H1 (cell line): ENCODE measurements at regions not wholly inside any gene's neighbourhood (a gene's known extent, or its start where the extent isn't known, plus 50 kb on each side); places are given as distances from the start of the nearest gene placed in this dataset.

ENCODE experiments used
- CTCF ChIA-PET: fragments of 300-600 bp; sonication (Branson Sonifier 250); formaldehyde crosslinking; loops from one replicate; lab custom pipeline; 2021; ENCODE audit not compliant: partially characterized antibody; lab: Charles Lee
- POLR2A ChIA-PET: fragments of 300-600 bp; sonication (Branson Sonifier 250); formaldehyde crosslinking; loops from one replicate; lab custom pipeline; 2021; ENCODE audit warnings: inconsistent platforms; ENCODE audit not compliant: partially characterized antibody; lab: Charles Lee
- DNase-seq, 2 experiments: peaks; one replicate each; pipeline versions ENCODE4 v3.0.0 to v3.0.0-alpha.2; 2010 to 2022; ENCODE audit warnings: low spot score in 2 of 2, low read depth in 1 of 2, mixed read lengths in 1 of 2
- FAIRE-seq: peaks from 2 replicates; lab custom pipeline; 2011; peaks lifted over from hg19 to GRCh38; lab: Jason Lieb, UNC
- H2AFZ ChIP-seq: 2 replicates; pipeline ENCODE4 v1.8.1; 2012; ENCODE audit warnings: low read length, inconsistent platforms
- H2AK5ac ChIP-seq: 2 replicates; pipeline ENCODE4 v1.6.1; 2013; ENCODE audit warnings: low read depth, low read length
- H2BK120ac ChIP-seq: replicated peaks from 2 replicates; pipeline ENCODE3; 2013; ENCODE audit warnings: low read depth, low read length, inconsistent platforms
- H2BK12ac ChIP-seq: 2 replicates; pipeline ENCODE4 v1.6.1; 2013; ENCODE audit warnings: low read depth, low read length
- H2BK15ac ChIP-seq: 2 replicates; pipeline ENCODE4 v1.6.1; 2013; ENCODE audit warnings: low read length
- H2BK20ac ChIP-seq: 2 replicates; pipeline ENCODE4 v1.6.1; 2013; ENCODE audit warnings: low read length
- H2BK5ac ChIP-seq: 2 replicates; pipeline ENCODE4 v1.6.1; 2013; ENCODE audit warnings: low read depth, low read length
- H3K14ac ChIP-seq: 2 replicates; pipeline ENCODE4 v1.6.1; 2013; ENCODE audit warnings: inconsistent platforms; ENCODE audit not compliant: insufficient read length
- H3K18ac ChIP-seq: 2 replicates; pipeline ENCODE4 v1.6.1; 2013; ENCODE audit warnings: low read length; ENCODE audit errors: extremely low read depth
- H3K23ac ChIP-seq: 2 replicates; pipeline ENCODE4 v1.6.1; 2013; ENCODE audit warnings: inconsistent platforms; ENCODE audit not compliant: insufficient read length
- H3K23me2 ChIP-seq: 2 replicates; pipeline ENCODE4 v1.6.1; 2013; ENCODE audit warnings: low read depth, low read length
- H3K27ac ChIP-seq: 2 replicates; pipeline ENCODE4 v1.6.1; 2011; ENCODE audit warnings: low read depth, low read length, inconsistent platforms
- H3K27me3 ChIP-seq, 4 experiments: replicated peaks in 1 of 4; 1 replicate in 1 of 4; 2 replicates in 3 of 4; pipeline versions ENCODE4 v1.6.1 to v1.8.1; 2011 to 2013; ENCODE audit warnings: low read length in 3 of 4, mild to moderate bottlenecking in 3 of 4, inconsistent platforms in 2 of 4, mixed read lengths in 2 of 4, moderate library complexity in 1 of 4; ENCODE audit not compliant: control insufficient read depth in 3 of 4, insufficient read depth in 3 of 4; ENCODE audit errors: extremely low read depth in 1 of 4
- H3K36me3 ChIP-seq, 4 experiments: 2 replicates each; pipeline versions ENCODE4 v1.6.1 to v1.8.1; 2011 to 2013; ENCODE audit warnings: mild to moderate bottlenecking in 4 of 4, low read length in 3 of 4, moderate library complexity in 2 of 4, control low read depth in 1 of 4, inconsistent platforms in 1 of 4; ENCODE audit not compliant: insufficient read depth in 4 of 4, control insufficient read depth in 2 of 4
- H3K4ac ChIP-seq: replicated peaks from 2 replicates; pipeline ENCODE3; 2013; ENCODE audit warnings: low read length, low read depth, mixed read lengths, inconsistent platforms; ENCODE audit not compliant: insufficient read length
- H3K4me1 ChIP-seq, 4 experiments: replicated peaks in 1 of 4; 1 replicate in 1 of 4; 2 replicates in 3 of 4; pipeline versions ENCODE4 v1.6.1 to v1.8.1; 2011 to 2013; ENCODE audit warnings: low read length in 3 of 4, inconsistent platforms in 2 of 4, mixed read lengths in 1 of 4; ENCODE audit not compliant: insufficient read depth in 4 of 4, control insufficient read depth in 3 of 4
- H3K4me2 ChIP-seq, 2 experiments: 2 replicates each; pipeline versions ENCODE4 v1.6.1 to v1.8.1; 2011 to 2013; ENCODE audit warnings: low read depth in 2 of 2, low read length in 2 of 2, control low read depth in 1 of 2, inconsistent platforms in 1 of 2, mild to moderate bottlenecking in 1 of 2; ENCODE audit not compliant: insufficient read depth in 1 of 2
- H3K4me3 ChIP-seq, 4 experiments: fragments of 200-600, 300-600 bp in 1 of 4; sonication (generic), shearing (Covaris generic), sonication (Bioruptor Twin) in 1 of 4; 2 replicates each; pipeline versions ENCODE4 v1.5.1 to v1.8.1; 2011 to 2016; ENCODE audit warnings: low read length in 4 of 4, low read depth in 3 of 4, control low read depth in 2 of 4, inconsistent platforms in 2 of 4, mild to moderate bottlenecking in 2 of 4, mixed read lengths in 1 of 4, moderate library complexity in 1 of 4; ENCODE audit not compliant: insufficient read depth in 2 of 4; ENCODE audit errors: extremely low read depth in 1 of 4
- H3K56ac ChIP-seq: replicated peaks from 2 replicates; pipeline ENCODE3; 2013; ENCODE audit warnings: low read depth, mild to moderate bottlenecking, mixed read lengths, low read length, inconsistent platforms; ENCODE audit not compliant: insufficient read length
- H3K79me1 ChIP-seq: 2 replicates; pipeline ENCODE4 v1.6.1; 2013; ENCODE audit warnings: low read depth, low read length, control low read depth
- H3K79me2 ChIP-seq, 2 experiments: 2 replicates each; pipeline versions ENCODE4 v1.6.1 to v1.8.1; 2012 to 2013; ENCODE audit warnings: low read length in 2 of 2, mild to moderate bottlenecking in 2 of 2, inconsistent platforms in 1 of 2; ENCODE audit not compliant: insufficient read depth in 2 of 2, control insufficient read depth in 1 of 2
- H3K9ac ChIP-seq, 4 experiments: replicated peaks in 1 of 4; 1 replicate in 1 of 4; 2 replicates in 3 of 4; pipeline versions ENCODE4 v1.6.1 to v1.8.1; 2011 to 2013; ENCODE audit warnings: low read depth in 3 of 4, low read length in 3 of 4, control low read depth in 2 of 4, mild to moderate bottlenecking in 2 of 4, moderate library complexity in 2 of 4, inconsistent platforms in 1 of 4; ENCODE audit errors: extremely low read depth in 1 of 4
- H3K9me3 ChIP-seq, 2 experiments: 2 replicates each; pipeline versions ENCODE4 v1.6.1 to v1.8.1; 2012 to 2013; ENCODE audit warnings: mild to moderate bottlenecking in 2 of 2, moderate library complexity in 2 of 2, control low read depth in 1 of 2, inconsistent platforms in 1 of 2, low read depth in 1 of 2, low read length in 1 of 2, mixed read lengths in 1 of 2; ENCODE audit not compliant: insufficient read depth in 2 of 2
- H4K20me1 ChIP-seq, 2 experiments: replicated peaks in 1 of 2; 2 replicates each; pipeline versions ENCODE3 to v1.8.1; 2011 to 2013; ENCODE audit warnings: inconsistent platforms in 2 of 2, low read length in 2 of 2, mild to moderate bottlenecking in 1 of 2; ENCODE audit not compliant: insufficient read depth in 2 of 2, control insufficient read depth in 1 of 2
- H4K5ac ChIP-seq: 2 replicates; pipeline ENCODE4 v1.6.1; 2013; ENCODE audit warnings: low read length, low read depth, mixed read lengths, inconsistent platforms; ENCODE audit not compliant: insufficient read length
- H4K8ac ChIP-seq: 2 replicates; pipeline ENCODE4 v1.8.0; 2013; ENCODE audit warnings: mild to moderate bottlenecking, moderate library complexity, low read length, inconsistent platforms; ENCODE audit not compliant: insufficient read depth; ENCODE audit errors: extremely low read depth
- H4K91ac ChIP-seq: replicated peaks from 2 replicates; pipeline ENCODE3; 2013; ENCODE audit warnings: low read length, mixed read lengths, inconsistent platforms; ENCODE audit not compliant: insufficient read length
- GTF2F1 ChIP-seq: IDR thresholded peaks from 2 replicates; pipeline ENCODE4 v1.6.1; 2012; ENCODE audit warnings: low read depth, low read length, improper control_type of control experiment, borderline replicate concordance
- JUND ChIP-seq: IDR thresholded peaks from 2 replicates; pipeline ENCODE4 v1.6.1; 2011; ENCODE audit warnings: mild to moderate bottlenecking, improper control_type of control experiment, low read length
- KDM1A ChIP-seq: fragments of 200-600, 300-600 bp; sonication (generic); IDR thresholded peaks from 2 replicates; pipeline ENCODE4 v1.7.1; 2016; ENCODE audit warnings: mild to moderate bottlenecking, low read length, borderline replicate concordance
- SP1 ChIP-seq: IDR thresholded peaks from 2 replicates; pipeline ENCODE4 v1.6.1; 2011; ENCODE audit warnings: low read depth, low read length
- WGBS, 2 experiments: shearing (Covaris generic) in 1 of 2; methylation state at CpG; one replicate each; pipeline versions ENCODE4 v1.1.6 to v1.1.7; 2013 to 2015; ENCODE audit warnings: low lambda C conversion rate in 2 of 2, mixed read lengths in 2 of 2, inconsistent platforms in 1 of 2, low coverage in 1 of 2, missing lambda C conversion rate in 1 of 2; ENCODE audit not compliant: insufficient replicate concordance in 2 of 2, insufficient coverage in 1 of 2, insufficient read length in 1 of 2; ENCODE audit errors: extremely low coverage in 1 of 2, missing lambda C conversion rate in 1 of 2; 5-methylcytosine and 5-hydroxymethylcytosine counted together

GRCh38 chr7:23888958-23889357 is 178.9 kb downstream of the STK31 start:
- Histone ChIP-seq H2BK120ac (no peak overlapping the region), H4K91ac (no peak overlapping the region), H3K4me2 (no peak overlapping the region), H4K20me1 (no peaks in the 10 kb centered on the region), H3K23me2 (no peaks in the 10 kb centered on the region), H3K4me1 (no peaks in the 10 kb centered on the region; a peak in 1 of 7 replicates), H3K4me3 (no peak overlapping the region), H3K56ac (no peak overlapping the region), H4K8ac (no peak overlapping the region), H3K14ac (no peak overlapping the region), H3K18ac (no peak overlapping the region), H4K5ac (no peak overlapping the region), H3K36me3 (no peaks in the 10 kb centered on the region), H3K4ac (no peak overlapping the region), H3K27me3 (no peaks in the 10 kb centered on the region; a peak in 1 of 7 replicates), H3K23ac (no peak overlapping the region), H2AFZ (no peak overlapping the region), H2AK5ac (no peak overlapping the region), H3K79me2 (no peaks in the 10 kb centered on the region), H2BK12ac (no peak overlapping the region), H3K9me3 (no peaks in the 10 kb centered on the region), H2BK5ac (no peak overlapping the region), H2BK15ac (no peak overlapping the region), H3K27ac (no peak overlapping the region), H3K9ac (no peak overlapping the region), H2BK20ac (no peak overlapping the region), H3K79me1 (no peaks in the 10 kb centered on the region)
- FAIRE-seq (no peak), DNase-seq (no peak)
- 64% methylated on average over 1 of the region's 1 CpG; no CpG with 5 or more reads in 1 of the 2 experiments for WGBS, 2 experiments
- ChIA-PET CTCF (interaction anchor here (1.0 kb wide), 1 partner anchor 36 kb away, joined by 3 read pairs; no protein-coding TSS in a partner anchor), POLR2A (no interaction called here)
- TF ChIP-seq KDM1A, result no peak
- TF ChIP-seq SP1, result no peak
- no peak for TF ChIP-seq GTF2F1
- no peak for TF ChIP-seq JUND
